ENCODE measurements at regions not wholly inside any gene's neighbourhood (a gene's known extent, or its start where the extent isn't known, plus 50 kb on each side); places are given as distances from the start of the nearest gene placed in this dataset.
"Not testable (repeated sequence)": the region's sequence is repeated elsewhere in the genome, so short reads cannot be mapped to it uniquely, and the experiment has no call there.

- DNase-seq: no peak
Measured at GRCh38 chr1:228996281-228996680, 261.0 kb downstream of the RHOU start.

- DNase-seq: no peak
Measured at GRCh38 chr1:228997721-228998144, 262.5 kb downstream of the RHOU start.

GRCh38 chr1:228998179-228998578 is 262.9 kb downstream of the RHOU start:
- no peak for DNase-seq

GRCh38 chr1:228999446-229000170 is 264.3 kb downstream of the RHOU start:
- no peak for DNase-seq

- DNase-seq: no peak
Measured at GRCh38 chr1:229000187-229000586, 264.9 kb downstream of the RHOU start.

GRCh38 chr1:229001467-229002011 is 266.3 kb downstream of the RHOU start:
- no peak for DNase-seq

- DNase-seq: no peak
Measured at GRCh38 chr1:229002037-229002436, 266.8 kb downstream of the RHOU start.

GRCh38 chr1:229002451-229002960 is 267.2 kb downstream of the RHOU start:
- DNase-seq: no peak

- peak; percentile 86 for DNase-seq
Measured at GRCh38 chr1:229003233-229004031, 267.5 kb upstream of the RAB4A start.

GRCh38 chr1:229004066-229004833 is 266.7 kb upstream of the RAB4A start:
- DNase-seq: no peak

GRCh38 chr1:229005097-229005496 is 265.8 kb upstream of the RAB4A start:
- no peak for DNase-seq

- no peak for DNase-seq
Measured at GRCh38 chr1:229005556-229005955, 265.4 kb upstream of the RAB4A start.

- DNase-seq: no peak
Measured at GRCh38 chr1:229006121-229006870, 264.6 kb upstream of the RAB4A start.

- DNase-seq: no peak
Measured at GRCh38 chr1:229007167-229007566, 263.7 kb upstream of the RAB4A start.

GRCh38 chr1:229007701-229008100 is 263.2 kb upstream of the RAB4A start:
- DNase-seq: no peak

GRCh38 chr1:229008347-229008746 is 262.6 kb upstream of the RAB4A start:
- not testable (repeated sequence) for DNase-seq

- no peak for DNase-seq
Measured at GRCh38 chr1:229011022-229011421, 259.9 kb upstream of the RAB4A start.

- no peak for DNase-seq
Measured at GRCh38 chr1:229012823-229013222, 258.1 kb upstream of the RAB4A start.

- no peak for DNase-seq
Measured at GRCh38 chr1:229013981-229014380, 256.9 kb upstream of the RAB4A start.

GRCh38 chr1:229015806-229016205 is 255.1 kb upstream of the RAB4A start:
- no peak for DNase-seq

- DNase-seq: no peak
Measured at GRCh38 chr1:229017091-229017490, 253.8 kb upstream of the RAB4A start.

- no peak for DNase-seq
Measured at GRCh38 chr1:229018674-229019295, 252.1 kb upstream of the RAB4A start.

Measured in NCI-H1092 treated with DMSO at 0.1 percent for 48 hours (cell line).